Ammon's horn (tissue), 1 donor: ENCODE measurements at regions not wholly inside any gene's neighbourhood (a gene's known extent, or its start where the extent isn't known, plus 50 kb on each side); places are given as distances from the start of the nearest gene placed in this dataset.
"Not testable (repeated sequence)": the region's sequence is repeated elsewhere in the genome, so short reads cannot be mapped to it uniquely, and the experiment has no call there.

ENCODE experiments used
- DNase-seq: peaks from one replicate; pipeline ENCODE4 v3.0.0-alpha.2; 2016; ENCODE audit warnings: low spot score

DNA sequence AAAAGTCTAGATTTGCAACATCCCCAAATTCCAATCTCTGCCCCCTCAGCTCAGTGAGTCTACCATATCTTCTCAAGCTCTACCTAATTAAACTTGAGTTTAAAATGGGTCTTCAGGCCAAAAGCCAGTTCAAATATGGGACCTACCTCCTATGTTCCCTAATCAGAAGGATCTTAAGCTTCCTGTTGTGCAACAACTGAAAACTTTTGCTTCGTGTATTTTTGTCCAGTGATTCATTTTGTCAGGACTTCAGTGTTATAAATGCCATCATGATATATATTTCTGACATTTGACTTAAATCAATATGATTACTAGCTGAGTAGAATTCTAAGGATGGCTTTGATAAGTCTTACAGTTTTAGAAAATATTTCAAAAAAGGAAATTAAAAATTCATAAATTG is 622.6 kb upstream of the PTCHD4 start:
- DNase-seq, result no peak

DNA sequence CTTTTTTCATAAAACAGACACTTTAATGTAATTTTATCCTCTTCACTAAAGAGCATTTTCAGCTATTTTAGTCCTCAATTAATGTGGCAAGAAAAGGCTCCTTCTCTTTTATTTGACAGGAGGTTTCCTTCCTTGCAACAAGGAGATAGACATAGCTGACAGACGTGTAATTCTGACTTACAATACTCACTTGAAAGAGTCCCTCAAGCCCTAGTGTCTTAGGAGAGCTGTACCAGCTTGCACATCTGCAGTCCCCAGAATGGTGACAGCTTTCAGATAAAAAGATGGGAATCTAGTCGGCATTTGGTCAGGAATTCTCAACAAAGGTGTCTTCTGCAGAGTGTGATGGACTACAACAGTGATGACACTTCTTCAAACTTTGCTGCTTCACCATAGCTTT is 603.7 kb upstream of the PTCHD4 start:
- DNase-seq, result no peak

DNA sequence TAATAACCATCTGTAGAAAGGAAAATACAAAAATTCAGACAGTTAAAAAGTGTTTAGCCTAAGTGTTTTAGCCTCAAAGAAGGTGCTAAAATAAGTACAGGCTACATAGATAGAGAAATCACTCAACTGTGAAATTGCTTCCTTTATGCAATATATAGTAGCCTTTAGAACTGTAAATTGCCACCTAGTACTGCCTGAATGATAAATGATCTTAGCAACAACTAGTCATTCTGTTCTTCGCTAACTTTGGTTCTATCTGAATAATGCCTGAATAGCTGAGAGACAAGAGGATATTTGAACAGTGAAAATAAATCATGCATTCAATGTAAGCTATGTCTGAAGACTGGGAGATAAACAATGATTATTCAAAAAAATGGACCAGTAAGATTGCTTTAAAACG is 603.3 kb upstream of the PTCHD4 start:
- DNase-seq, result no peak

DNA sequence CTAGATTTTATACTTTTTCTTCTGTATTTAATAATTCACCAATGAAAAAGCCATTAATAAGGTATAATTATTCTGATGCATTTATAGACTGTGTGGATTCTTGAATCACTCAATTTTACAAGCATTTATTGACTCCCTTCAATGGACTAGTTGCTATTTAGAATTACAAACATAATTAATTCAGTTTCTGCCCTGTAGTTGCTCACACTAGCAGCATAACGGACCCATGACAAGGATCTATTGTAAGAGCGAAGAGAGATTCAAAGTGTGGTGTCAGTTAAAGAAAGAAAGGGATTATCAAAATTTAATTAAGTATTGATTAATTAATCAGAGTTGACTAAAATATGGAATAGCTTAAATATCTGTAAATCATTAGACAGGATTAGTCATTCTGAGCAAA is 602.6 kb upstream of the PTCHD4 start:
- no peak for DNase-seq

DNA sequence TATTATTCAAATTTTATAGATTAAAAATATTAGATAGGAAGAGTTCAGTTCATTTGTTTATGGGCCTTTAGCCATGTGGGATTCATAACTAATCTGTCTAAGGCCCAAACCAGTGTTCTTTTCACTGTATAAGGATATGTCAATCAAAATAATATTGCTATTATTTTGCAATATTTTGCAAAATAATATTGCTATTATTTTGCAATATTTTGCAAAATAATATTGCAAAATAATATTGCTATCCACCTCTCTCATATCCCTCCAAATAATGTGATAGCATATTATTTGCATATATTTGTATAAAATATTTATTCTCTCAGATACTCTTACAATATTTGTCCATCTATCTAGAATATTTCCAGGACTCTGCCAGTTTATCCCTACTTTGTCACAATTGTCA is 595.3 kb upstream of the PTCHD4 start:
- no peak for DNase-seq

DNA sequence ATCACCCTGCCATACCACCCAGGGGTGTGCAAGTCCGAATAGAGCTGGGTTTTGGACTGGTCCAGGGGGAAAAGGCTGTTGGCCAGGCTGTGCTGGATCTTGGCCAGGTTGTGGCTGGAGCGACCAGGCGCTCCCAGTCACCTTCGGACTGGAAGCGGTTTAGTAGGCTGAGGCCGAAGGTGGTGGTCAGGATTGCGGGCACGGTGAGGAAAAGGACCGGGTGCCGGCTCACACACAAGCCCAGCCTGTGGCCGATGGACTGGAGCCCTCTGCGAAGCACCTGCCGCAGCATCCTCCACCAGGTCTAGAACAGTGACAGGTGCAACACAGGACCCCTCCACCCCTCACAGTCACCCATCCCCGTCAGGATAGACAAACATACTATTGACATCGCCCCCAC is 590.6 kb upstream of the PTCHD4 start:
- no peak for DNase-seq

DNA sequence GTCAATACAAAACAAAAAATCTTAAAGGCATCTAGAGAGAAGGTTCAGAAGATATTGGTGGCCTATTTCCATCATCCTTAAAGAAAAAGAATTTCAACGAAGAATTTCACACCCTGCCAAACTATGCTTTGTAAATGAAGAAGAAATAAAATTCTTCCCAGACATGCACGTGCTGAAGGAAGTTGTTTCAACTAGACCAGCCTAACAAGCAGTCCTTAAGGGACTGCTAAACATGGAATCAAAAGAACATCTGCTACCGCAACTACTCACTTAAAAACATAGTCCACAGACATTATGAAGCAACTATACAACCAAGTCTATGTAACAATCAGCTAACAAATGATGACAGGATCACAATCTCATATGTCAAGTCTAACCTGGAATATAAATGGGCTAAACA is 584.9 kb upstream of the PTCHD4 start:
- DNase-seq, result no peak

DNA sequence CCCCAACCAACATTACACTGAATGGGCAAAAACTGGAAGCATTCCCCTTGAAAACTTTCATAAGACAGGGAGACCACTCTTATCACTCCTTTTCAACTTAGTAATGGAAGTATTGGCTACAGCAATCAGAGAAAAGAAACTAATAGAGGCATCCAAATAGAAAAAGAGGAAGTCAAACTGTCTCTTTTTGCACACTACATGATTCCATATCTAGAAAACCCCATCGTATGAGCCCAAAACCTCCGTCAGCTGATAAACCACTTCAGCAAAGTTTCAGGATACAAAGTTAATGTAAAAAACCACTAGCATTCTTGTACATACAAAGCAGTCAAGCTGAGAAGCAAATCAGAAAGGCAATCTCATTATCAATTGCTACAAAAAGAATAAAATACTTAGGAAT is 580.4 kb upstream of the PTCHD4 start:
- DNase-seq, result no peak

DNA sequence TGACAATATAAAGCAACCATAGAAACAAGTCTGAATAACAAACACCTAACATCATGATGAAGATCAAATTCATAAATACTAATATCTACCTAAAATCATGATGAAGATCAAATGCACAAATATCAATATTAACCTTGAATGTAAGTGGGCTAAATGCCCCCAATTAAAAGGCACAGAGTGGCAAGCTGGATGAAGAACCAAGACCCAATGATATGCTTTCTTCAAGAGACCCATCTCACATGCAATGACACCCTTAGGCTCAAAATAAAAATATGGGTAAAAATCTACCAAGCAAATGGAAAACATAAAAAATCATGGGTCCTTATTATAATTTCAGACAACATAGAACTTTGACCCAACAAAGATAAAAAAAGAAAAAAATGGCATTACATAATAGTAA is 578.5 kb upstream of the PTCHD4 start:
- DNase-seq, result no peak

DNA sequence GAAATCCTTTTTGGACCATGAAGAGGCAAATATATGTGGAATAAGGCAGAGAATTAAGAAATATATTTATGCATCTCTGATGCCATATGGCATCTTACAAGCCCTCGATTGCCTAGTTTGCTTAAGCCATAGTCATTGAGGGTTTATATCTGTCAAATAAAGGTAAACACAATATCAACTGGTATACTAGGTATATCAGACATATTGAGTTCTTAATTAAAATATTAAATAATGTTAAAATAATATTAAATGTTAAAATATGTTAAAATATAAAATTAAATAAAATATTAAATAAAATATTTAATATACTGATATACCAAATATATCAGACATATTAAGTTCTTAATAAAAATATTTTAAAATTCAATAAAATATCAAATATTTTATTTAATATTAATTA is 567.4 kb upstream of the PTCHD4 start:
- DNase-seq, result no peak

DNA sequence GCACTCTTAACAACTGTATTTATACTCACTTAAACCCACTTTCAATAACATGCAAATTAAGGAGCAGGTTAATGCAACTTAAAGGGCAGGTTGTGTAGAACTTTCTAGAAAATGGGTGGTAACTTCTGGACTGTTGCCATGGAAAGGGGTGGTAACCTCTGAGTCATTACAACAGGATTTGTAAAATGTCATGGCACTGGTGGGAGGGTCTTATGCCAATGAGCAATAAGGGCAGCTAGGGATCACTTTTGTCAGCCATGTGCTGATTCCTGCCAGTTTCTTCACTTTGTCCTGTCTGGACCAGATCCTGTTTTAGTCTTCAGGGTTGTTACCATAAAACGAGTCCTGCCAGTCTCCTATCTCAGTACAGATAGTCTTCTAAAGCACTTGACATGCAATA is 560.5 kb upstream of the PTCHD4 start:
- no peak for DNase-seq

DNA sequence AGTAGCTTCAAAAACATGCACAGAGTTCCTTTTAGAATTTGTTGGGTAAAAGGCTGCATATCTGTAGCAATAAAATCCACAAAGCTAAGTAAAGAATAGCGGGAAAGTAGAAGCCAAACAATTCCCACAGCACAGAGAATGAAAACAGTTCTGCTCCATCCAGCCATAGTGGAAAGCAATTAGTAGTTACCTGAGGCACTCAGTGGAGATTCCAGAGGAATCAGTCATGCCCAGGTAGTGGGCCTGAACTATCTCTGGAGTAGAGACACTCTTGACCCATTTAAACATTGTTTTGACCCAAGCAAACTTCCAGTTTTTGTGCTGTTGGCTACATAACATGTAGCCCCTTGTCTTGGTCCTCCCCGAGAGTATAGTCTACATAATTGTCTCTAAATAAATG is 559.5 kb upstream of the PTCHD4 start:
- no peak for DNase-seq

DNA sequence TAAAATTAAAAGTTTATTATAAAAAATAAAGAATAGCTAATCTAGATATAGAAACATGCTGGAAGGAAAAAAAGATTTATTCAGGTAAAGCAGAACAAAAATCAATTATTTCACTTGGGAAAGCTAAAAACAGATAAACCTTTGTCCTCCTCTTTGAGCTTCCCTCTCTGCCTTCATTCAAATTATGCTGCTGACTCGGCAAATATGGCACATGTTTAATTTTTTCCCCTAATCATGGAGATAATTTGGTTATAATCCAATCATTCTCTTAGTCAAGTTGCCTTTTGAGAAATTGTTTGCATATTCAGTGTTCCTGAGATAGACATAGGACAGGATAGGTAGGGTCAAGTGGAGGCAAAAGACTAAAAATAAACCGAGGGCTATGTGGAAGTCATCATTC is 556.8 kb upstream of the PTCHD4 start:
- DNase-seq, result no peak

DNA sequence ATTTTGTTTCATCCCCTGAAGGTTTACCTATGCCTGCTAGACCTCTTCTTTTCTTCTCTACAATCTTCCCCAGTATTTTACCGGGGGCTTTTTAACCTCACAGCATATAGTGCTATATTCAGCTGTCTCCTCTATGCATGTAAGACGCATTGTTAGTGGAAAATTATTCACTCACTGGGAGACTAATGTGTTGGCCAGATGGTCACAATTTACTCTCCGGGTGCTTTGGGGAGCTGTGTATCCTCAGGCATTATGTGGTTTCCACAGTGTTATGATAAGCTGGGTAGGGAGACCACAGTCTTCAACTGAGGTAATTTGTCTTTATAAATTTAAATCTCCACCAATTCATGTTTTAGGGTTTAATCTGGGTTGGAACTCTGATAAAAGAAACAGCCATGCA is 553.8 kb upstream of the PTCHD4 start:
- DNase-seq, result no peak

DNA sequence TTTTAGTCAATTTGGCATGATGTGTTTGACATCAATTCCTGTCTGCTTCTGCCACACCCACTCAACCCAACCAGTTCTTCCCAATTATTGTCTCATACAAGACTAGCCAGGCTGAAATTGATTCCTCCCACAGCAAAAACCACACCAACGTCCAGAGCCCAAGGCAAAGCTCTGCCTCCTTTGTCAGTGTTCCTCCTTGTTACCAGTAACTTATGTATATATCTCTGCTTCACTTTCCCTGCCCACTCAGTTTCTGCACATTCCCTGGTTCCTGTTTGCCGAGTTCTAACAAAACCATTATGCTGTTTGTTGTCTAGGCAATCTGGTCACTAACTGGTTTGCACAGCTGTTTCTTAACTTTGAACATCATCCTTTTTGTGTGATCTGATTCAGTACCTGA is 547.9 kb upstream of the PTCHD4 start:
- no peak for DNase-seq

DNA sequence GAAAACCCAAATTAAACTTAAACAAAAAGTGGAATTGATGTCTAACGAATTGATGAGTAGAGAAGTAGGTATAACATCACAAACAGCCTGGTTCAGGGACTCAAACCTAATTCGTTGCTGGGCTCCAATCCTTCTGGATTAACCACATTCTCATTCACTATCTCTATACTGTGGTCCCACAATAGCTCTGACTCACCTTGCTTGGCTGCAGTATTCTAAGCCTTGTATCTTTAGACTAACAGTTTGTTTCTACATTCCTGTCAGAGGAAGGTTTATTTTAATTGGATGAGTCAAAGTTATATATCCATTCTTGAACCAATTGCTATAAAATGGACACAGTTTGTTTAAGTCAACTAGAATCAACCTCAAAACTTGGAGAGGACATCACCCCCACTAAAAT is 530.5 kb upstream of the PTCHD4 start:
- DNase-seq, result no peak

DNA sequence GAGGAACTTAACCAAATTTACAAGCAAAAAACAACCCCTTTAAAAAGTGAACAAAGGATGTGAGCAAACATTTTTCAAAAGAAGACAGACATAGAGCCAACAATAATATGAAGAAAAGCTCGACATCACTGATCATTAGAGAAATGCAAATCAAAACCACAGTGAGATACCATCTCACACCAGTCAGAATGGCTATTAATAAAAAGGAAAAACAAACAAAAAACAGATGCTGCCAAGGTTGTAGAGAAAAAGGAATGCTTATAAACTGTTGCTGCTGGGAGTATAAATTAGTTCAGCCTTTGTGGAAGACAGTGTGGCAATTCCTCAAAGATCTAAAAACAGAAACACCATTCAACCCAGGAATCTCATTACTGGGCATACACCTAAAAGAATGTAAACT is 527.8 kb upstream of the PTCHD4 start:
- DNase-seq, result not testable (repeated sequence)

DNA sequence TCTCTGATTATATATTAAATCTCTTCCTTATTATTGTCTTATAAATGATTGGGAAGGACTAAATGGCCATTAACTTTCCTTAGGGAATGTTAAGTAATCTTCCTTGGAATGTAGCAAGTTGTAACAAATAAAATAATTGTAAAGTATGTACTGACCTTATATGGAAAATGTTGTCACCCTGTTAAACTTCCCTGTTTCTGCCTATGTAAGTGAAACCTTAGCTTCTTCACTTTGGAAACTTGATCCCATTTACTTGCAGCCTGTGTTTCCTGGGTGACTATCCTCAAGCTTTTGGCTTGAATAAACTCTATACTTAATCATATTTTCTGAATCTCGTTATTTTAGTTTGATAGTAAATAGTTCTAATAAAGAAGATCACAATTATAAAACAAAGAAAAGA is 519.5 kb upstream of the PTCHD4 start:
- DNase-seq, result no peak

DNA sequence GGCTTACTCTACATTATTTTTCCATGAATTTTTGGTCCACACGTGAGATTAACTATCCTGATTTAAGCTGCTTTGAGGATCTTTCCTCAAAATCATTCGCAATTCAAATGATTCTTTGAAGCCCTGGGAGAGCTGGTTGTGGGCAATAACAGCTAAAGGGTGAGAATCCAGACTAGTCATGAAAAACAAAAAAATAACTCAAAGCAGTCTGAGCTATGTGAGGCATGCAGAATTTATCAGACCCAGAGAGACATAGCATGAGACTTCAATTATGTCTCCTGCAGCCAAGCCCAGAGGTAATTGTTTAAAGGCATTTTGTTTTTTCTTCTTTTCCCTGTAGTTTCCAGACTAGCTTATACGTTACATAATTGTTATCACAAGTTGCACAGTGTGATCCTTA is 517.3 kb upstream of the PTCHD4 start:
- no peak for DNase-seq

DNA sequence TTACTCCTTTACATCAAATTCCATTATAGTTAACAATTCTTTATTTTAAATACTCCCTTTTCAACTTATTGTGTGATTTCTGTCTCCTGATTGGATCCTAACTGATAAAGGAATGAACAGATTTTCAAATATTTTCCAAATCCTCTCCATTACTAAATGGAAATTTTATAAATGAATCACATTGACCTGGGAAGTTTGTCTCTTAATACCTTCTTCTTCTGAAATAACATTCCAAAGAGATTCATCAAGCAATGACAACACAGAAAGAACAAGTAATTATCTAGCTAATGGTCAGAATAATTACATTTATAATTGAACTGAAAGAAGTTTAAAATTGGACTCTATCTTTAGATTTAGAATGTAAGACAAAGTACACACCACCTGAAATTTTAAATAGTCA is 515.4 kb upstream of the PTCHD4 start:
- DNase-seq, result no peak

DNA sequence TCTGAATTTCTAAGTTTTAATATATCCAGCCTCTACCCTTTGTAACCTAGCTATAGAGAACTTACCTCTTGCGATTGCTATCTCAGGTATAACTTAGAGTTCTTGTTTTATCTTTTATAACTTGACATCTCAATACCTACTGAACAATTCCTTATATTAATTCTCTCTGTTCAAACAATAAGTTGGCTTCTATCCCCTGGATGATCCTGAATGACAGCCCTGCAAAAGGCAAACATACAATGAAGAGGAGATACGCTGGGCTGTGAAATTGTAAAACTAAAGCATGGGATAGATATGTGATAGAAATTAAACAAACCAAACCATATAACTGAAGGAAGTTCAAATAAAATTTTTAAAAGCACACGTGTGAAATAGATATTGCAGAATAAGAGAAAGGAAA is 513.6 kb upstream of the PTCHD4 start:
- DNase-seq, result no peak

DNA sequence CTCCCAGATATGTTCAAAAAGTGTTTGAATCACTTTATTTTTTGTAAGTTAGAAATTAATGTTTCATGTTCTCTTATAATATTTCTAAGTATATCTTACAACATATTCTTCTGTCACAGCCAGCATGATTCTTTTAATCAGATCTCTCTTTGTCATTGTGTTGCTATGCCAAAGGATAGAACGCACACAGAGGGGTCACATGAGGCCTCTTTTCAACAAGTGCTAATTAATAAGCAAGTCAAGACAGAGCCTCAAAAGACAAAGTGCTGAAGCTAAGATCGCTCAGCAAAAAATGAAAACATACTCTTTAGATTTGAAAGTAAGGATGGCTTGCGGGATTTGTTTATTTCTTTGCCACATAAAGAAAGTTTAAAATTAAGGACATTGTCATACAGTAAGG is 508.8 kb upstream of the PTCHD4 start:
- DNase-seq, result no peak

DNA sequence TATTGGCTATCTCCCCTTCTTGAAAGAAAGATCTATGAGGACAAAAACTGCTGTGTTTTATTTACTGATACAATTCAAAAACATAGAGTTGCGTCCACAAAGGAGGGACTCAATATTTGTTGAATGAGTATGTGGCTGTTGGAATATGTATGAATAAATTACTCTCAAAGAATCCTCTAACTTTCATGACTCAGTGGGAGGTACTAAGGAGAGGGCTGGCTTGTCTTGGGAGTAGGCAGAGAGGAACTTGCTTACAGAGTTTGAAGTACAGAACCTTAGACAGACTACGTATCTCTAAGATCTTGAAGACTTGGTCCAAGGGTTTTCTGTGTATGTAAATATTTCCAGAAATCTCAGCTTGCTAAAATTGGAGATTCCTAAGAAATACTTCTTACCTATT is 504.0 kb upstream of the PTCHD4 start:
- no peak for DNase-seq

DNA sequence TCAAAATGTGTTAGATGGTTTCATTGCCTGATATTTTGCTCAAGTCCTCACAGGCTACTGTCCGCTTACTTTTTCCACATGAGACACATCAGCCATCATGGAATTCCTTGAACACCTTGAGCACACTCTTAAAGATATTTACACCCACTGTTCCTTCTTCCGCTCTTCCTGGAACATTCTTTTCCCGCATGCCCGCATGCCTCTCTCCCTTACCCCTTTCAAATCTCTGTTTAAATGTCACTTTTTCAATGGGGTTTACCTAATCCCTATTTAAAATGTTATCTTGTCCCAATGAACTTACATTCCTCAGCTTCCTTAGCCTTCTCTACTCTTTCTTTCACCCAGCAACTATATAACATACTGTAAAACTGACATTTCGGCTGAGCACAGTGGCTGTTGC is 503.3 kb upstream of the PTCHD4 start:
- no peak for DNase-seq

DNA sequence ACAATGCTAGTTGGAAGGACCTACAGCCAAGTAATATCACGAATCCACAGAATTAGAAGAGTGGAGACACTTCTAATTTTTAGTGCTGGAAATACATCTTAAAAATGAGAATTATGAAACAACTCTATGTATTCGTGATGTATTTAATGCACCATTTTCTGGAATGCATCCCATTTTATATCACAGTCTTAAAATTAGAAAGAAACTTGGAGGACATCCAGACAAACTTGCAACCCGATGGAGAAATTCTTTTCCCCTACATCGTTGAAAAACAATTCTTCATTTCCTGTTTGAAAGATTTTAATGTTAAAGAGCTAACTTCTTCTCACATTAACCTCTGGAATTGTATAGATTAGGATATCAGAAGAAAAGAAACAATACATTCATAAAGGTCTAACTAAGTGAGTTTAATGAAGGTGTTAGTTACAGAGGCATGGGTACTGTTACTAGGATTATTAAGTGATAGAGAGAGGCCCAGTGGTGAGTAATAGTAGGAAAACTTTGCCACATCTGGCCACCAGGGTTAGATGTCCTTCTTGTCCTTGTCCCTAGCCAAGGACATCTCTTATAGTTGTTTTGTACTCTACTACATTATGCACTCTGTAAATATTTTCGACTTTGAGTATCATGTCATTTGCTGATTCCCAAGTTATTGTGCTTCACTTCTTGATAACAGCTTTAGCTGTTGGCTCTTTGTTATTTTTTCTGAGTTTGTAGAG is 502.4 kb upstream of the PTCHD4 start:
- DNase-seq, result no peak
